ENCODE measurements at regions not wholly inside any gene's neighbourhood (a gene's known extent, or its start where the extent isn't known, plus 50 kb on each side); places are given as distances from the start of the nearest gene placed in this dataset.

DNA sequence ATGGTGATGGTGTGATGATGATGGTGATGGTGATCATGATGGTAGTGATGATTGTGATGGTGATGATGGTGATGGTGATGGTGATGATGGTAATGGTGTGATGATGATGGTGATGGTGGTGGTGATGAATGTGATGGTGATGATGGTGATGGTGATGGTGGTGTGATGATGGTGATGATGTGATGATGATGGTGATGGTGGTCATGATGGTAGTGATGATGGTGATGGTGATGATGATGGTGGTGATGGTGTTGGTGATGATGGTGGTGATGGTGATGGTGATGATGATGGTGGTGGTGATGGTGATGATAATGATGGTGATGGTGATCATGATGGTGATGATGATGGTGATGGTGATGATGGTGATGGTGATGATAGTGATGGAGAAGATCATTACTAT is 120.3 kb downstream of the ZNF664 start:
- H3K9me3 Mint-ChIP-seq, result no peaks in the 10 kb centered on the region
- TF ChIP-seq, protein P1, sequence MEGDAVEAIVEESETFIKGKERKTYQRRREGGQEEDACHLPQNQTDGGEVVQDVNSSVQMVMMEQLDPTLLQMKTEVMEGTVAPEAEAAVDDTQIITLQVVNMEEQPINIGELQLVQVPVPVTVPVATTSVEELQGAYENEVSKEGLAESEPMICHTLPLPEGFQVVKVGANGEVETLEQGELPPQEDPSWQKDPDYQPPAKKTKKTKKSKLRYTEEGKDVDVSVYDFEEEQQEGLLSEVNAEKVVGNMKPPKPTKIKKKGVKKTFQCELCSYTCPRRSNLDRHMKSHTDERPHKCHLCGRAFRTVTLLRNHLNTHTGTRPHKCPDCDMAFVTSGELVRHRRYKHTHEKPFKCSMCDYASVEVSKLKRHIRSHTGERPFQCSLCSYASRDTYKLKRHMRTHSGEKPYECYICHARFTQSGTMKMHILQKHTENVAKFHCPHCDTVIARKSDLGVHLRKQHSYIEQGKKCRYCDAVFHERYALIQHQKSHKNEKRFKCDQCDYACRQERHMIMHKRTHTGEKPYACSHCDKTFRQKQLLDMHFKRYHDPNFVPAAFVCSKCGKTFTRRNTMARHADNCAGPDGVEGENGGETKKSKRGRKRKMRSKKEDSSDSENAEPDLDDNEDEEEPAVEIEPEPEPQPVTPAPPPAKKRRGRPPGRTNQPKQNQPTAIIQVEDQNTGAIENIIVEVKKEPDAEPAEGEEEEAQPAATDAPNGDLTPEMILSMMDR (IDR thresholded peaks at IDR 0.05; ENCODE audit: unreplicated experiment in 3 of 3), result no peak
- no peaks in the 10 kb centered on the region for H3K36me3 Mint-ChIP-seq (ENCODE audit: low read depth)
- H3K27me3 Mint-ChIP-seq (ENCODE audit: low read depth), result peaks cover 5% of the 10 kb centered on the region
- H3K4me1 Mint-ChIP-seq, result peaks cover 17% of the 10 kb centered on the region
- no peak overlapping the region for H3K27ac Mint-ChIP-seq
- no peak overlapping the region for H3K4me3 Mint-ChIP-seq

DNA sequence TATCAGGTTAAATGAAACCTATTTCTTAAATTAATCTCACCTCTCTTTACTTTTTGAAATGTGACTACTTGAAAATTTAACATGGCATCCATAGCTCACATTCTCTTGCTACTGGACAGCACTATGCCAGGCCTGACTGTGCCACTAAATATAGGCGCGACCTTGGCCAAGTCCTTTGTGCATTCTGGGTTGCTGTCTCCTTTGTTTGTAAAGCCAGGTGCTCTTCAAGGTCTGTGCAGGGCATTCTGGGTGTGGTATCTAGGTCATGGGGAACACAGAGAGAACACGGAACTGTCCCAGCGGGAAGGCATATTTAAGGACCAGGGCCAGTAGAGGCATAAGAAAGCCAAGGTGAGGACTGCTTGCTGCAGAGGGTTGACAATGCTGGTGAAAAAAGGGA is 121.2 kb downstream of the ZNF664 start:
- Mint-ChIP-seq H3K27ac (no peak overlapping the region), H3K36me3 (ENCODE audit: low read depth) (no peaks in the 10 kb centered on the region), H3K4me1 (peaks cover 19% of the 10 kb centered on the region), H3K9me3 (no peaks in the 10 kb centered on the region), H3K27me3 (ENCODE audit: low read depth) (peaks cover 5% of the 10 kb centered on the region), H3K4me3 (no peak overlapping the region)
- TF ChIP-seq, protein P1 (IDR thresholded peaks at IDR 0.05; ENCODE audit: unreplicated experiment in 3 of 3), result no peak

DNA sequence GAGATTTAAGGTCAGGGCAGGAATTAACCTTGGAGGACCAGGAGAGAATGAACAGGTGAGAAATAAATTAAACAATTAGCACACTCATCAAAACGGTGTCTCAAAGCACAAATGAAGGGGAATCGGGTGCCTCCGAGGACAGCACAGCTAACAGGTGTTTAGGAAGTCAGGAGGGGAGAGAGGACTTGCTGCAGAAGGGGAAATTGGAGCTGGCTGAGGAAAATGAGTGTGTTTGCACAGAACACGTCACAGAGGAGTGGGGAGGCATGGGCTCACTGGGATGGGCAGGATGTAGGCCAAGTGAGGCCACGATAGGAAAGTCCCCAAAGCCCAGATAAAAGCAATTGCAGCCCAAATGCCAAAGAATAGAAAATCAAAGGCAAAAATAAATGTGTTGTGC is 121.7 kb downstream of the ZNF664 start:
- Mint-ChIP-seq H3K27ac (no peak overlapping the region), H3K4me3 (no peak overlapping the region), H3K9me3 (no peaks in the 10 kb centered on the region), H3K36me3 (ENCODE audit: low read depth) (peaks cover 3% of the 10 kb centered on the region), H3K4me1 (peaks cover 23% of the 10 kb centered on the region), H3K27me3 (ENCODE audit: low read depth) (peaks cover 8% of the 10 kb centered on the region)
- TF ChIP-seq, protein P1 (IDR thresholded peaks at IDR 0.05; ENCODE audit: unreplicated experiment in 3 of 3), result no peak

DNA sequence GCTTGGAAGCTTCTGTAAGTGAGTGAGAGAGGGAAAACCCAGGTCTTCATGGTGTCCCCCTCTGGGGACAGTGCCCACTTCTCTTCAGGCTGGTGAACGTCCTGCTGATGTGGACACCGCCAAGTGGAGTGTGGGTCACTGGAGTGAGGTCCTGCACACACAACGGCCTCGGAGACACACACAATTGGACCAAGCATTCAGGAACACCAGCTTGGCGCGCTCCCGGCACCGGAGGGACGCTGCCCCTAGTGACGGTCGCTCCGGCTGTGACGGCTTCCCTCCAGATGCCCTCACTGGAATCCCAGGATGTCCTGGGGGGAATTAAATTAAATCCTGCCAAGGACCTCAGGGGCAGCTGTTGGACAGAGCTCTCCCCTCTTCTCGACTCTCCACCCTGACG is 123.1 kb downstream of the ZNF664 start:
- H3K27ac Mint-ChIP-seq, result peak overlapping the region in 1 of 3 experiments; percentile 27
- no peak overlapping the region for H3K4me3 Mint-ChIP-seq
- peaks cover 23% of the 10 kb centered on the region for H3K4me1 Mint-ChIP-seq
- TF ChIP-seq, protein P1 (IDR thresholded peaks at IDR 0.05; ENCODE audit: unreplicated experiment in 3 of 3), result no peak
- peaks cover 8% of the 10 kb centered on the region for H3K27me3 Mint-ChIP-seq (ENCODE audit: low read depth)
- peaks cover 10% of the 10 kb centered on the region for H3K36me3 Mint-ChIP-seq (ENCODE audit: low read depth)
- peaks cover 5% of the 10 kb centered on the region for H3K9me3 Mint-ChIP-seq

DNA sequence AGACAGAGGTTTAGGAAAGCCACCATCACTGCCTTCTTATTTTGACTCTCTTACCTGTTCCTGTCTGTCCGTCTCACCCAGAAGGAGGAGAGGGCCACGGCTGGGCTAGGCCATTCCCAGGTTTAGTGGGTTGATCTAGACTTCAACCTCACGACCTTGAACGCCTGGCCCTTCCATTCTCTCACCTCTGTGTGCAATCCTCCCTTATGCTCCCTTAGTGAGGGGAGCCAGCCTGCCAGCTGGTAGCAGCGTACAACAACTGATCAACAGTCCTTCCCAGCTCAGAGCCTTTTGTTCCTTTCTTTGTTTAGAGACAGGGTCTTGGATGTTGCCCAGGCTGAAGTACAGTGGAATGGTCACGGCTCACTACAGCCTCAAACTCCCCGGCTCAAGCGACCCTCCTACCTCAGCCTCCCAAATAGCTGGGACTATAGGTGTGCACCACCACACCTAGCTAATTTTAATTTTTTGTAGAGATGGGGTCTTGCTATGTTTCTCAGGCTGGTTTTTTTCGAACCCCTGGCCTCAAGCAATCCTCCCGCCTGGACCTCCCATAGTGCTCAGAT is 123.9 kb downstream of the ZNF664 start:
- Mint-ChIP-seq H3K4me3 (no peak overlapping the region), H3K27ac (peak overlapping the region in 2 of 3 experiments; percentile 80 to 82), H3K9me3 (peaks cover 6% of the 10 kb centered on the region), H3K36me3 (ENCODE audit: low read depth) (peaks cover 11% of the 10 kb centered on the region), H3K4me1 (peaks cover 23% of the 10 kb centered on the region), H3K27me3 (ENCODE audit: low read depth) (peaks cover 8% of the 10 kb centered on the region)
- TF ChIP-seq, protein P1 (IDR thresholded peaks at IDR 0.05; ENCODE audit: unreplicated experiment in 3 of 3), result no peak

DNA sequence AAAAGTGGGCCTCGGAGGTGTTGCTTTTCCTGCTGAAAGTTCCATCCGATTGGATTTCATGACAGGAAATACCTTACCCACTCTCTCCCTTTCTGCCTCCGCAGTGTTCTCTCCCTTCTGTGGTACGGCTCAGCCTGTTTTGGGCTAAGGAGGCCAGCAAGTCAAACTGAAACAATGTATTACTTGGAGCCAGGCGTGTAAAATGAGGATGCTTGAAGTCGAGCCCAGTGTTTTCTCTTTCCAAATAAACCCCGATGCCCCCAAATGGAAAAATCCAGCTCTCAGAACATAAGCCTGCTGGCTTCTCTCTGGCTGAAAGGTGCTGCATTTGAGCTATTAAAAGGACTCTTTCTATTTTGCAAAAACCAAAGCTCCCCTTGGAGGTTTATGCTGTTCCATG is 124.7 kb downstream of the ZNF664 start:
- TF ChIP-seq, protein P1 (IDR thresholded peaks at IDR 0.05; ENCODE audit: unreplicated experiment in 3 of 3), result no peak
- Mint-ChIP-seq H3K4me1 (peaks cover 23% of the 10 kb centered on the region), H3K27me3 (ENCODE audit: low read depth) (peaks cover 8% of the 10 kb centered on the region), H3K36me3 (ENCODE audit: low read depth) (peaks cover 11% of the 10 kb centered on the region), H3K4me3 (peak overlapping the region in 1 of 3 experiments; percentile 18), H3K27ac (peak overlapping the region; percentile 63 to 82 (median 80)), H3K9me3 (peaks cover 6% of the 10 kb centered on the region)
